Caco-2 (cell line): ENCODE measurements at regions not wholly inside any gene's neighbourhood (a gene's known extent, or its start where the extent isn't known, plus 50 kb on each side); places are given as distances from the start of the nearest gene placed in this dataset.

ENCODE experiments used
- BruUV-seq: library from RNA; stranded (reverse); fragments of 400-500 nt; replicated peaks from 2 replicates; lab custom pipeline; 2021; lab: Mats Ljungman, UMichigan
- CTCF ChIA-PET: fragments of 300-600 bp; sonication (Branson Sonifier 250); formaldehyde crosslinking; loops from one replicate; lab custom pipeline; 2022; ENCODE audit warnings: antibody characterized with exemption; lab: Charles Lee
- POLR2A ChIA-PET: fragments of 300-600 bp; sonication (Branson Sonifier 250); formaldehyde crosslinking; loops from one replicate; lab custom pipeline; 2022; ENCODE audit warnings: antibody characterized with exemption; lab: Charles Lee
- DNase-seq, 2 experiments: peaks; one replicate each; pipeline versions ENCODE4 v3.0.0 to v3.0.0-alpha.2; 2020 to 2022
- H3K27me3 ChIP-seq: replicated peaks from 2 replicates; pipeline ENCODE4 v1.6.0; 2011; ENCODE audit warnings: low read length; ENCODE audit not compliant: control insufficient read depth, insufficient read depth
- H3K36me3 ChIP-seq: 2 replicates; pipeline ENCODE4 v1.5.1; 2011; ENCODE audit warnings: low read length; ENCODE audit not compliant: control insufficient read depth, insufficient read depth
- H3K4me1 ChIP-seq: fragments of 250-450 bp; sonication (Bioruptor Pico); 2 replicates; pipeline ENCODE4 v1.5.1; 2020; ENCODE audit warnings: mild to moderate bottlenecking
- H3K4me3 ChIP-seq: 2 replicates; pipeline ENCODE4 v1.5.1; 2011; ENCODE audit warnings: low read depth, mild to moderate bottlenecking, control low read depth, low read length
- H3K9me3 ChIP-seq: fragments of 250-450 bp; sonication (Bioruptor Pico); 2 replicates; pipeline ENCODE4 v1.5.1; 2020; ENCODE audit warnings: mild to moderate bottlenecking, moderate library complexity
- H3K27ac Mint-ChIP-seq: one replicate; pipeline ENCODE4 v1.8.0; 2022; ENCODE audit warnings: mixed read lengths; ENCODE audit not compliant: unreplicated experiment
- H3K27me3 Mint-ChIP-seq: one replicate; pipeline ENCODE4 v1.8.0; 2022; ENCODE audit warnings: mixed read lengths; ENCODE audit not compliant: insufficient read depth, unreplicated experiment
- H3K36me3 Mint-ChIP-seq: one replicate; pipeline ENCODE4 v1.8.0; 2022; ENCODE audit warnings: mild to moderate bottlenecking, mixed read lengths; ENCODE audit not compliant: insufficient read depth, unreplicated experiment
- H3K4me1 Mint-ChIP-seq: one replicate; pipeline ENCODE4 v1.8.0; 2022; ENCODE audit warnings: low read depth, mixed read lengths; ENCODE audit not compliant: unreplicated experiment
- H3K4me3 Mint-ChIP-seq: one replicate; pipeline ENCODE4 v1.8.0; 2022; ENCODE audit warnings: mild to moderate bottlenecking, moderate library complexity, mixed read lengths; ENCODE audit not compliant: unreplicated experiment
- H3K9me3 Mint-ChIP-seq: one replicate; pipeline ENCODE4 v1.8.0; 2022; ENCODE audit warnings: mixed read lengths; ENCODE audit not compliant: unreplicated experiment
- intact Hi-C: fragments of 100-400 bp; cut with micrococcal nuclease; formaldehyde crosslinking; loops from one replicate; pipeline ENCODE4 v1.10.0; 2022; ENCODE audit not compliant: unreplicated experiment
- TF ChIP-seq, protein P1 (sequence below), 2 experiments: fragments of 200-600 bp in 1 of 2; IDR thresholded peaks; 1 replicate in 1 of 2; 2 replicates in 1 of 2; pipeline versions ENCODE4 v1.5.1 to v1.8.0; 2011 to 2022; ENCODE audit warnings: antibody characterized with exemption in 1 of 2, control low read depth in 1 of 2, inconsistent platforms in 1 of 2, low read depth in 1 of 2, low read length in 1 of 2, mild to moderate bottlenecking in 1 of 2, moderate library complexity in 1 of 2; ENCODE audit not compliant: insufficient read depth in 1 of 2, severe bottlenecking in 1 of 2, unreplicated experiment in 1 of 2

DNA sequence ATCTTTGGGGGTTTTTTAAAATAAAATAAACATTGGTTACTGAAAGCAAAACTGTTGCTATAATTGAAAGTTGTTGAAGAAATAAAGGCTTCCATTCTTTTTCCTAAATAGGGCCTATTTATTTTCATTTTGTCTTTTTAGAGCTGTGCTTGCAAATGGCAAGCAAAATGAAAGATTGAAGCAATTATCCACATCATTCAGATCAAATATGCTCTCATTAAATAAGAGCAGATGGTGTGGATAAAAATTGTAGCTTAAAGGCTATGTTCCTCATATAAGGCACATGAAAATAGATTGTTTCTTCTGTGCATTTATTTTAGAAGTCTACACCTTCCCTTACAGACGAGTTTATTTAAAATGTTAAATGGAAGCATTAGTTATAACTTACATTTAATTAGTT is 1317.7 kb downstream of the MRPL39 start:
- TF ChIP-seq, protein P1, sequence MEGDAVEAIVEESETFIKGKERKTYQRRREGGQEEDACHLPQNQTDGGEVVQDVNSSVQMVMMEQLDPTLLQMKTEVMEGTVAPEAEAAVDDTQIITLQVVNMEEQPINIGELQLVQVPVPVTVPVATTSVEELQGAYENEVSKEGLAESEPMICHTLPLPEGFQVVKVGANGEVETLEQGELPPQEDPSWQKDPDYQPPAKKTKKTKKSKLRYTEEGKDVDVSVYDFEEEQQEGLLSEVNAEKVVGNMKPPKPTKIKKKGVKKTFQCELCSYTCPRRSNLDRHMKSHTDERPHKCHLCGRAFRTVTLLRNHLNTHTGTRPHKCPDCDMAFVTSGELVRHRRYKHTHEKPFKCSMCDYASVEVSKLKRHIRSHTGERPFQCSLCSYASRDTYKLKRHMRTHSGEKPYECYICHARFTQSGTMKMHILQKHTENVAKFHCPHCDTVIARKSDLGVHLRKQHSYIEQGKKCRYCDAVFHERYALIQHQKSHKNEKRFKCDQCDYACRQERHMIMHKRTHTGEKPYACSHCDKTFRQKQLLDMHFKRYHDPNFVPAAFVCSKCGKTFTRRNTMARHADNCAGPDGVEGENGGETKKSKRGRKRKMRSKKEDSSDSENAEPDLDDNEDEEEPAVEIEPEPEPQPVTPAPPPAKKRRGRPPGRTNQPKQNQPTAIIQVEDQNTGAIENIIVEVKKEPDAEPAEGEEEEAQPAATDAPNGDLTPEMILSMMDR (IDR thresholded peaks at IDR 0.05; ENCODE audit: insufficient read depth in 1 of 2, low read depth in 1 of 2, low read length in 1 of 2, severe bottlenecking in 1 of 2, unreplicated experiment in 1 of 2): no peak
- H3K27me3 ChIP-seq: no peaks in the 10 kb centered on the region
- intact Hi-C loops: no loop called here
- ChIA-PET CTCF (no interaction called here), POLR2A (no interaction called here)
- Mint-ChIP-seq H3K36me3 (no peaks in the 10 kb centered on the region), H3K27me3 (no peaks in the 10 kb centered on the region), H3K9me3 (no peaks in the 10 kb centered on the region), H3K4me1 (no peaks in the 10 kb centered on the region), H3K4me3 (no peak overlapping the region), H3K27ac (no peak overlapping the region)
- no peaks in the 10 kb centered on the region for H3K36me3 ChIP-seq
- DNase-seq: no peak
- H3K4me1 ChIP-seq: no peaks in the 10 kb centered on the region
- BruUV-seq: no TSS peak
- no peaks in the 10 kb centered on the region for H3K9me3 ChIP-seq
- H3K4me3 ChIP-seq: no peak overlapping the region

DNA sequence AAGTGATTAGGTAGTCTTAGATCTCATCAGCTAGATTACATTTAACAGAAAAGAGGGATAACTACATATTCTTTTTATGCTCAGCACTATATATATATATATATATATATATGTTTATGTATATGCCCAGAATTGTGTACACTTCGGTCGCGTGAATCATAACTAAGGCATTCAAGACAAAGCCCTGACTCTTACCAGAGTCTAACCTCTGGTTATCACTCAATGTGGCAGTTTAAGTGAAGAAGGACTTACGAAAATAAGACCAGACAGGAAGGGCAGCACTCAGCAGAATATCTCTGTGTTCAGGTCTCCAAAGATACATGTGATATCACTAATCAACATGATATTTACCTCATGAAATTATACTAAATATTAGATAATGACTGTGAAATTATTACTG is 1326.7 kb downstream of the MRPL39 start:
- intact Hi-C loops: no loop called here
- Mint-ChIP-seq H3K4me3 (no peak overlapping the region), H3K36me3 (no peaks in the 10 kb centered on the region), H3K27ac (no peak overlapping the region), H3K4me1 (no peaks in the 10 kb centered on the region), H3K27me3 (peaks cover 4% of the 10 kb centered on the region), H3K9me3 (peaks cover 10% of the 10 kb centered on the region)
- POLR2A ChIA-PET: no interaction called here
- no TSS peak for BruUV-seq
- Histone ChIP-seq H3K27me3 (no peaks in the 10 kb centered on the region), H3K4me3 (no peak overlapping the region), H3K9me3 (no peaks in the 10 kb centered on the region), H3K36me3 (no peaks in the 10 kb centered on the region), H3K4me1 (no peaks in the 10 kb centered on the region)
- DNase-seq: no peak
- CTCF ChIA-PET: no interaction called here
- TF ChIP-seq, protein P1 (IDR thresholded peaks at IDR 0.05; ENCODE audit: insufficient read depth in 1 of 2, low read depth in 1 of 2, low read length in 1 of 2, severe bottlenecking in 1 of 2, unreplicated experiment in 1 of 2): no peak

DNA sequence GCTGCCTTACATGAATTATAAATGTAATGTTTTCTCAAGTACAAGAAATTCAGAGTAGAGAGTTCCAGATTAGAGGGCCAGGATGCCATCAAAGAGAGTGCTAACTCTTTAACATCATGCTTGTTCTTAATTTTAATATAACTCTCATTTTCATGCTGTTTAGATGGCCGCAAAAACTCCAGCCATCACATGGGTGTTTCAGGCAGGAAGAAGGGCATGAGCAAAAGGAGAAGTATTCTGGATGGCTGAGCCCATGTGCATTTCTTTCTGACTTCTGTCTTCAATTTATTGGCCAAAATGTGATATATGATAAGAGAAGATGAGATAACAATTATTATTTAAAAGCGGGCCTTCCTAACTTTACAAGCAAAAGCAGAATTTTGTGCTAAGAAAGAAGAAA is 1328.6 kb downstream of the MRPL39 start:
- H3K36me3 Mint-ChIP-seq: no peaks in the 10 kb centered on the region
- H3K4me3 Mint-ChIP-seq: no peak overlapping the region
- H3K4me3 ChIP-seq: no peak overlapping the region
- no TSS peak for BruUV-seq
- no peaks in the 10 kb centered on the region for H3K9me3 ChIP-seq
- H3K27me3 Mint-ChIP-seq: peaks cover 4% of the 10 kb centered on the region
- TF ChIP-seq, protein P1 (IDR thresholded peaks at IDR 0.05; ENCODE audit: insufficient read depth in 1 of 2, low read depth in 1 of 2, low read length in 1 of 2, severe bottlenecking in 1 of 2, unreplicated experiment in 1 of 2): no peak
- H3K27ac Mint-ChIP-seq: no peak overlapping the region
- ChIA-PET CTCF (no interaction called here), POLR2A (no interaction called here)
- no peaks in the 10 kb centered on the region for H3K4me1 Mint-ChIP-seq
- H3K36me3 ChIP-seq: no peaks in the 10 kb centered on the region
- intact Hi-C loops: no loop called here
- peaks cover 10% of the 10 kb centered on the region for H3K9me3 Mint-ChIP-seq
- DNase-seq: no peak
- no peaks in the 10 kb centered on the region for H3K27me3 ChIP-seq
- H3K4me1 ChIP-seq: no peaks in the 10 kb centered on the region
